H1 (cell line): ENCODE measurements at regions not wholly inside any gene's neighbourhood (a gene's known extent, or its start where the extent isn't known, plus 50 kb on each side); places are given as distances from the start of the nearest gene placed in this dataset.

Experiments used
- CTCF ChIA-PET: fragments of 300-600 bp; sonication (Branson Sonifier 250); formaldehyde crosslinking; loops from one replicate; lab custom pipeline; 2021; ENCODE audit not compliant: partially characterized antibody; lab: Charles Lee
- POLR2A ChIA-PET: fragments of 300-600 bp; sonication (Branson Sonifier 250); formaldehyde crosslinking; loops from one replicate; lab custom pipeline; 2021; ENCODE audit warnings: inconsistent platforms; ENCODE audit not compliant: partially characterized antibody; lab: Charles Lee
- DNase-seq, 2 experiments: peaks; one replicate each; pipeline versions ENCODE4 v3.0.0 to v3.0.0-alpha.2; 2010 to 2022; ENCODE audit warnings: low spot score in 2 of 2, low read depth in 1 of 2, mixed read lengths in 1 of 2
- FAIRE-seq: peaks from 2 replicates; lab custom pipeline; 2011; peaks lifted over from hg19 to GRCh38; lab: Jason Lieb, UNC
- H2AFZ ChIP-seq: 2 replicates; pipeline ENCODE4 v1.8.1; 2012; ENCODE audit warnings: low read length, inconsistent platforms
- H2AK5ac ChIP-seq: 2 replicates; pipeline ENCODE4 v1.6.1; 2013; ENCODE audit warnings: low read depth, low read length
- H2BK120ac ChIP-seq: replicated peaks from 2 replicates; pipeline ENCODE3; 2013; ENCODE audit warnings: low read depth, low read length, inconsistent platforms
- H2BK12ac ChIP-seq: 2 replicates; pipeline ENCODE4 v1.6.1; 2013; ENCODE audit warnings: low read depth, low read length
- H2BK15ac ChIP-seq: 2 replicates; pipeline ENCODE4 v1.6.1; 2013; ENCODE audit warnings: low read length
- H2BK20ac ChIP-seq: 2 replicates; pipeline ENCODE4 v1.6.1; 2013; ENCODE audit warnings: low read length
- H2BK5ac ChIP-seq: 2 replicates; pipeline ENCODE4 v1.6.1; 2013; ENCODE audit warnings: low read depth, low read length
- H3K14ac ChIP-seq: 2 replicates; pipeline ENCODE4 v1.6.1; 2013; ENCODE audit warnings: inconsistent platforms; ENCODE audit not compliant: insufficient read length
- H3K18ac ChIP-seq: 2 replicates; pipeline ENCODE4 v1.6.1; 2013; ENCODE audit warnings: low read length; ENCODE audit errors: extremely low read depth
- H3K23ac ChIP-seq: 2 replicates; pipeline ENCODE4 v1.6.1; 2013; ENCODE audit warnings: inconsistent platforms; ENCODE audit not compliant: insufficient read length
- H3K23me2 ChIP-seq: 2 replicates; pipeline ENCODE4 v1.6.1; 2013; ENCODE audit warnings: low read depth, low read length
- H3K27ac ChIP-seq: 2 replicates; pipeline ENCODE4 v1.6.1; 2011; ENCODE audit warnings: low read depth, low read length, inconsistent platforms
- H3K27me3 ChIP-seq, 4 experiments: replicated peaks in 1 of 4; 1 replicate in 1 of 4; 2 replicates in 3 of 4; pipeline versions ENCODE4 v1.6.1 to v1.8.1; 2011 to 2013; ENCODE audit warnings: low read length in 3 of 4, mild to moderate bottlenecking in 3 of 4, inconsistent platforms in 2 of 4, mixed read lengths in 2 of 4, moderate library complexity in 1 of 4; ENCODE audit not compliant: control insufficient read depth in 3 of 4, insufficient read depth in 3 of 4; ENCODE audit errors: extremely low read depth in 1 of 4
- H3K36me3 ChIP-seq, 4 experiments: 2 replicates each; pipeline versions ENCODE4 v1.6.1 to v1.8.1; 2011 to 2013; ENCODE audit warnings: mild to moderate bottlenecking in 4 of 4, low read length in 3 of 4, moderate library complexity in 2 of 4, control low read depth in 1 of 4, inconsistent platforms in 1 of 4; ENCODE audit not compliant: insufficient read depth in 4 of 4, control insufficient read depth in 2 of 4
- H3K4ac ChIP-seq: replicated peaks from 2 replicates; pipeline ENCODE3; 2013; ENCODE audit warnings: low read length, low read depth, mixed read lengths, inconsistent platforms; ENCODE audit not compliant: insufficient read length
- H3K4me1 ChIP-seq, 4 experiments: replicated peaks in 1 of 4; 1 replicate in 1 of 4; 2 replicates in 3 of 4; pipeline versions ENCODE4 v1.6.1 to v1.8.1; 2011 to 2013; ENCODE audit warnings: low read length in 3 of 4, inconsistent platforms in 2 of 4, mixed read lengths in 1 of 4; ENCODE audit not compliant: insufficient read depth in 4 of 4, control insufficient read depth in 3 of 4
- H3K4me2 ChIP-seq, 2 experiments: 2 replicates each; pipeline versions ENCODE4 v1.6.1 to v1.8.1; 2011 to 2013; ENCODE audit warnings: low read depth in 2 of 2, low read length in 2 of 2, control low read depth in 1 of 2, inconsistent platforms in 1 of 2, mild to moderate bottlenecking in 1 of 2; ENCODE audit not compliant: insufficient read depth in 1 of 2
- H3K4me3 ChIP-seq, 4 experiments: fragments of 200-600, 300-600 bp in 1 of 4; sonication (generic), shearing (Covaris generic), sonication (Bioruptor Twin) in 1 of 4; 2 replicates each; pipeline versions ENCODE4 v1.5.1 to v1.8.1; 2011 to 2016; ENCODE audit warnings: low read length in 4 of 4, low read depth in 3 of 4, control low read depth in 2 of 4, inconsistent platforms in 2 of 4, mild to moderate bottlenecking in 2 of 4, mixed read lengths in 1 of 4, moderate library complexity in 1 of 4; ENCODE audit not compliant: insufficient read depth in 2 of 4; ENCODE audit errors: extremely low read depth in 1 of 4
- H3K56ac ChIP-seq: replicated peaks from 2 replicates; pipeline ENCODE3; 2013; ENCODE audit warnings: low read depth, mild to moderate bottlenecking, mixed read lengths, low read length, inconsistent platforms; ENCODE audit not compliant: insufficient read length
- H3K79me1 ChIP-seq: 2 replicates; pipeline ENCODE4 v1.6.1; 2013; ENCODE audit warnings: low read depth, low read length, control low read depth
- H3K79me2 ChIP-seq, 2 experiments: 2 replicates each; pipeline versions ENCODE4 v1.6.1 to v1.8.1; 2012 to 2013; ENCODE audit warnings: low read length in 2 of 2, mild to moderate bottlenecking in 2 of 2, inconsistent platforms in 1 of 2; ENCODE audit not compliant: insufficient read depth in 2 of 2, control insufficient read depth in 1 of 2
- H3K9ac ChIP-seq, 4 experiments: replicated peaks in 1 of 4; 1 replicate in 1 of 4; 2 replicates in 3 of 4; pipeline versions ENCODE4 v1.6.1 to v1.8.1; 2011 to 2013; ENCODE audit warnings: low read depth in 3 of 4, low read length in 3 of 4, control low read depth in 2 of 4, mild to moderate bottlenecking in 2 of 4, moderate library complexity in 2 of 4, inconsistent platforms in 1 of 4; ENCODE audit errors: extremely low read depth in 1 of 4
- H3K9me3 ChIP-seq, 2 experiments: 2 replicates each; pipeline versions ENCODE4 v1.6.1 to v1.8.1; 2012 to 2013; ENCODE audit warnings: mild to moderate bottlenecking in 2 of 2, moderate library complexity in 2 of 2, control low read depth in 1 of 2, inconsistent platforms in 1 of 2, low read depth in 1 of 2, low read length in 1 of 2, mixed read lengths in 1 of 2; ENCODE audit not compliant: insufficient read depth in 2 of 2
- H4K20me1 ChIP-seq, 2 experiments: replicated peaks in 1 of 2; 2 replicates each; pipeline versions ENCODE3 to v1.8.1; 2011 to 2013; ENCODE audit warnings: inconsistent platforms in 2 of 2, low read length in 2 of 2, mild to moderate bottlenecking in 1 of 2; ENCODE audit not compliant: insufficient read depth in 2 of 2, control insufficient read depth in 1 of 2
- H4K5ac ChIP-seq: 2 replicates; pipeline ENCODE4 v1.6.1; 2013; ENCODE audit warnings: low read length, low read depth, mixed read lengths, inconsistent platforms; ENCODE audit not compliant: insufficient read length
- H4K8ac ChIP-seq: 2 replicates; pipeline ENCODE4 v1.8.0; 2013; ENCODE audit warnings: mild to moderate bottlenecking, moderate library complexity, low read length, inconsistent platforms; ENCODE audit not compliant: insufficient read depth; ENCODE audit errors: extremely low read depth
- H4K91ac ChIP-seq: replicated peaks from 2 replicates; pipeline ENCODE3; 2013; ENCODE audit warnings: low read length, mixed read lengths, inconsistent platforms; ENCODE audit not compliant: insufficient read length
- ATF2 ChIP-seq: IDR thresholded peaks from 2 replicates; pipeline ENCODE4 v1.6.1; 2012; ENCODE audit warnings: low read length, inconsistent platforms
- CBX8 ChIP-seq: fragments of 300-800, 300-1000 bp; sonication (generic); IDR thresholded peaks from 2 replicates; pipeline ENCODE4 v1.7.1; 2016; ENCODE audit warnings: low read depth, low read length, borderline replicate concordance
- E2F6 ChIP-seq: IDR thresholded peaks from 2 replicates; pipeline ENCODE4 v1.6.1; 2012; ENCODE audit warnings: inconsistent platforms
- EGR1 ChIP-seq: IDR thresholded peaks from 2 replicates; pipeline ENCODE4 v1.6.1; 2011; ENCODE audit warnings: low read depth, low read length, borderline replicate concordance
- GTF2F1 ChIP-seq: IDR thresholded peaks from 2 replicates; pipeline ENCODE4 v1.6.1; 2012; ENCODE audit warnings: low read depth, low read length, improper control_type of control experiment, borderline replicate concordance
- MAFK ChIP-seq: IDR thresholded peaks from 2 replicates; pipeline ENCODE4 v1.6.1; 2012; ENCODE audit warnings: low read depth, mild to moderate bottlenecking, improper control_type of control experiment, low read length
- RAD21 ChIP-seq, 2 experiments: IDR thresholded peaks in 1 of 2; conservative IDR thresholded peaks in 1 of 2; 2 replicates each; pipeline ENCODE4 v1.6.1; 2011; ENCODE audit warnings: low read depth in 2 of 2, low read length in 2 of 2, improper control_type of control experiment in 1 of 2, inconsistent platforms in 1 of 2, mild to moderate bottlenecking in 1 of 2, moderate library complexity in 1 of 2
- RBBP5 ChIP-seq: IDR thresholded peaks from 2 replicates; pipeline ENCODE4 v1.7.1; 2012; ENCODE audit warnings: low read depth, mild to moderate bottlenecking, inconsistent platforms, low read length, moderate library complexity, borderline replicate concordance
- RXRA ChIP-seq: IDR thresholded peaks from 2 replicates; pipeline ENCODE4 v1.6.1; 2011; ENCODE audit warnings: low read depth, mild to moderate bottlenecking, low read length, moderate library complexity; ENCODE audit not compliant: insufficient read depth
- WGBS, 2 experiments: shearing (Covaris generic) in 1 of 2; methylation state at CpG; one replicate each; pipeline versions ENCODE4 v1.1.6 to v1.1.7; 2013 to 2015; ENCODE audit warnings: low lambda C conversion rate in 2 of 2, mixed read lengths in 2 of 2, inconsistent platforms in 1 of 2, low coverage in 1 of 2, missing lambda C conversion rate in 1 of 2; ENCODE audit not compliant: insufficient replicate concordance in 2 of 2, insufficient coverage in 1 of 2, insufficient read length in 1 of 2; ENCODE audit errors: extremely low coverage in 1 of 2, missing lambda C conversion rate in 1 of 2; 5-methylcytosine and 5-hydroxymethylcytosine counted together

GRCh38 chr6:50285735-50286134 lies 236.0 kb upstream of the DEFB112 start:
- WGBS, 2 experiments = 89% methylated on average over 2 of the region's 2 CpGs; no CpG with 5 or more reads in 1 of the 2 experiments
- H2BK120ac ChIP-seq = no peak overlapping the region
- H2AK5ac ChIP-seq = no peak overlapping the region
- no peak overlapping the region for H3K4me3 ChIP-seq
- DNase-seq = no peak
- H3K36me3 ChIP-seq = no peaks in the 10 kb centered on the region
- no peak overlapping the region for H2AFZ ChIP-seq
- H3K23ac ChIP-seq = no peak overlapping the region
- H3K27me3 ChIP-seq = peaks cover 0 to 1% (median 0%) of the 10 kb centered on the region in 4 experiments; a peak in 1 of 7 replicates
- no peak overlapping the region for H3K4ac ChIP-seq
- no peak overlapping the region for H3K27ac ChIP-seq
- no peaks in the 10 kb centered on the region for H3K4me1 ChIP-seq
- H3K56ac ChIP-seq = no peak overlapping the region
- no peaks in the 10 kb centered on the region for H3K79me1 ChIP-seq
- no peak overlapping the region for H3K14ac ChIP-seq
- no peak overlapping the region for H3K4me2 ChIP-seq
- H2BK12ac ChIP-seq = no peak overlapping the region
- no peak overlapping the region for H4K8ac ChIP-seq
- no peak overlapping the region for H4K5ac ChIP-seq
- POLR2A ChIA-PET = no interaction called here
- FAIRE-seq = no peak
- no peak overlapping the region for H2BK20ac ChIP-seq
- H3K9ac ChIP-seq = no peak overlapping the region
- H4K20me1 ChIP-seq = no peaks in the 10 kb centered on the region
- H4K91ac ChIP-seq = no peak overlapping the region
- no peaks in the 10 kb centered on the region for H3K9me3 ChIP-seq
- no peaks in the 10 kb centered on the region for H3K23me2 ChIP-seq
- H3K79me2 ChIP-seq = no peaks in the 10 kb centered on the region
- no peak overlapping the region for H2BK5ac ChIP-seq
- CTCF ChIA-PET = no interaction called here
- H2BK15ac ChIP-seq = no peak overlapping the region
- no peak overlapping the region for H3K18ac ChIP-seq
- no peak for TF ChIP-seq ATF2
- no peak for TF ChIP-seq RXRA
- TF ChIP-seq RBBP5 = no peak
- no peak for TF ChIP-seq RAD21 (IDR thresholded peaks at IDR 0.05 in 1 of 2, conservative IDR thresholded peaks at IDR 0.05 in 1 of 2; ENCODE audit: low read depth in 2 of 2, low read length in 2 of 2)
- TF ChIP-seq GTF2F1 = no peak
- TF ChIP-seq MAFK = no peak
- no peak for TF ChIP-seq E2F6
- no peak for TF ChIP-seq CBX8
- no peak for TF ChIP-seq EGR1
